Panc1 (cell line): ENCODE measurements at regions not wholly inside any gene's neighbourhood (a gene's known extent, or its start where the extent isn't known, plus 50 kb on each side); places are given as distances from the start of the nearest gene placed in this dataset.

ENCODE experiments used
- ATAC-seq: fragments of 200-7000 bp; cut with Tn5 transposase; 2 replicates; pipeline ENCODE4 v1.9.1; 2020; ENCODE audit warnings: mild to moderate bottlenecking, moderate library complexity
- BruUV-seq: library from RNA; stranded (reverse); fragments of 400-500 nt; replicated peaks from 2 replicates; lab custom pipeline; 2021; lab: Mats Ljungman, UMichigan
- CTCF ChIA-PET: fragments of 300-600 bp; sonication (Branson Sonifier 250); formaldehyde crosslinking; loops from one replicate; lab custom pipeline; 2022; ENCODE audit warnings: antibody characterized with exemption; lab: Charles Lee
- POLR2A ChIA-PET: fragments of 300-600 bp; sonication (Branson Sonifier 250); formaldehyde crosslinking; loops from one replicate; lab custom pipeline; 2022; ENCODE audit warnings: antibody characterized with exemption; lab: Charles Lee
- DNase-seq: peaks from one replicate; pipeline ENCODE4 v3.0.0-alpha.2; 2010; ENCODE audit warnings: low read depth, low spot score
- H3K27ac ChIP-seq: 2 replicates; pipeline ENCODE4 v1.5.1; 2011; ENCODE audit warnings: mild to moderate bottlenecking, low read length, inconsistent platforms
- H3K27me3 ChIP-seq: fragments of 200-500 bp; sonication (Bioruptor generic); 2 replicates; pipeline ENCODE4 v1.6.0; 2014; ENCODE audit warnings: low read length, inconsistent platforms; ENCODE audit not compliant: control insufficient read depth, insufficient read depth
- H3K36me3 ChIP-seq: fragments of 200-500 bp; sonication (Bioruptor generic); 2 replicates; pipeline ENCODE4 v1.5.1; 2014; ENCODE audit warnings: inconsistent platforms, mild to moderate bottlenecking, low read length, moderate library complexity; ENCODE audit not compliant: control insufficient read depth, insufficient read depth
- H3K4me1 ChIP-seq: 2 replicates; pipeline ENCODE4 v1.5.1; 2011; ENCODE audit warnings: inconsistent platforms, mild to moderate bottlenecking, low read length, moderate library complexity; ENCODE audit not compliant: control insufficient read depth, insufficient read depth
- H3K4me3 ChIP-seq, 2 experiments: 2 replicates each; pipeline ENCODE4 v1.5.1; 2011 to 2012; ENCODE audit warnings: low read depth in 2 of 2, low read length in 2 of 2, mild to moderate bottlenecking in 2 of 2, inconsistent platforms in 1 of 2, moderate library complexity in 1 of 2
- H3K9me3 ChIP-seq: fragments of 200-500 bp; sonication (Bioruptor generic); 2 replicates; pipeline ENCODE4 v1.5.1; 2014; ENCODE audit warnings: low read depth, mild to moderate bottlenecking, inconsistent platforms, low read length, moderate library complexity; ENCODE audit not compliant: control insufficient read depth, insufficient read depth
- POLR2AphosphoS5 ChIP-seq: IDR thresholded peaks from 2 replicates; pipeline ENCODE4 v1.6.1; 2012; ENCODE audit warnings: mild to moderate bottlenecking, low read depth, low read length, moderate library complexity
- REST ChIP-seq, 2 experiments: IDR thresholded peaks; 2 replicates each; pipeline ENCODE4 v1.6.1; 2011 to 2012; ENCODE audit warnings: low read depth in 2 of 2, control low read depth in 1 of 2, low read length in 1 of 2, mild to moderate bottlenecking in 1 of 2, moderate library complexity in 1 of 2; ENCODE audit not compliant: insufficient read depth in 1 of 2
- SIN3A ChIP-seq: IDR thresholded peaks from 2 replicates; pipeline ENCODE4 v1.6.1; 2012; ENCODE audit warnings: low read depth, mild to moderate bottlenecking, low read length, moderate library complexity, borderline replicate concordance; ENCODE audit not compliant: insufficient read depth
- TCF7L2 ChIP-seq: IDR thresholded peaks from 2 replicates; pipeline ENCODE4 v1.6.1; 2011; ENCODE audit warnings: mild to moderate bottlenecking, low read depth, low read length, inconsistent platforms
- in situ Hi-C: cut with HindIII; loops from 2 replicates; pipeline ENCODE4 v1.10.0; 2016; ENCODE audit warnings: low sequenced_read_pairs, low pct_unique_long_range_greater_than_20kb
- intact Hi-C: fragments of 100-400 bp; cut with micrococcal nuclease; formaldehyde crosslinking; loops from one replicate; pipeline ENCODE4 v1.10.0; 2022; ENCODE audit not compliant: unreplicated experiment
- TF ChIP-seq, protein P1 (sequence below): fragments of 450-650 bp; IDR thresholded peaks from 2 replicates; pipeline ENCODE4 v1.5.1; 2017; ENCODE audit warnings: mild to moderate bottlenecking

DNA sequence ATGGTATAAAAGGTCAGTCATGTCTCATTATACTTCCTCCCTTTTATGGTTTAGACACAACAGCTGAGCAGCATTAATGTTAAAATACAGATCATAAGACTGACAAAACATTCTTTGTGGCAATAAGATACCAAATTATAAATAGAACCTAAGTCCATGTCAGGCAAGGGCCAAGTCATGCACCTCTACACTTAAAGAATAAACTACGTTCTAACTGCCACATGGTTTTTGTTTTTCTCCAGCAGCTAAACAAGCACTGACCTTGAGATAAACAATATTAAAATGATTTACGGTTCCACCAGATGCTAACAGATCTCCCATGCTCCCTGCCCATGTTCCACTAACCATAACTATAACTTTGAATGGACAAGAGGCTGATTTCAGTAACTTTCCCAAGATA, 368.6 kb upstream of the TFPI start:
- TF ChIP-seq, protein P1, sequence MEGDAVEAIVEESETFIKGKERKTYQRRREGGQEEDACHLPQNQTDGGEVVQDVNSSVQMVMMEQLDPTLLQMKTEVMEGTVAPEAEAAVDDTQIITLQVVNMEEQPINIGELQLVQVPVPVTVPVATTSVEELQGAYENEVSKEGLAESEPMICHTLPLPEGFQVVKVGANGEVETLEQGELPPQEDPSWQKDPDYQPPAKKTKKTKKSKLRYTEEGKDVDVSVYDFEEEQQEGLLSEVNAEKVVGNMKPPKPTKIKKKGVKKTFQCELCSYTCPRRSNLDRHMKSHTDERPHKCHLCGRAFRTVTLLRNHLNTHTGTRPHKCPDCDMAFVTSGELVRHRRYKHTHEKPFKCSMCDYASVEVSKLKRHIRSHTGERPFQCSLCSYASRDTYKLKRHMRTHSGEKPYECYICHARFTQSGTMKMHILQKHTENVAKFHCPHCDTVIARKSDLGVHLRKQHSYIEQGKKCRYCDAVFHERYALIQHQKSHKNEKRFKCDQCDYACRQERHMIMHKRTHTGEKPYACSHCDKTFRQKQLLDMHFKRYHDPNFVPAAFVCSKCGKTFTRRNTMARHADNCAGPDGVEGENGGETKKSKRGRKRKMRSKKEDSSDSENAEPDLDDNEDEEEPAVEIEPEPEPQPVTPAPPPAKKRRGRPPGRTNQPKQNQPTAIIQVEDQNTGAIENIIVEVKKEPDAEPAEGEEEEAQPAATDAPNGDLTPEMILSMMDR, result no peak
- TF ChIP-seq POLR2AphosphoS5, result no peak
- no peak for TF ChIP-seq REST (IDR thresholded peaks at IDR 0.05; ENCODE audit: insufficient read depth in 1 of 2, low read depth in 2 of 2, low read length in 1 of 2)
- ChIA-PET POLR2A (no interaction called here), CTCF (no interaction called here)
- H3K27ac ChIP-seq, result no peak overlapping the region
- no peak overlapping the region for H3K4me3 ChIP-seq
- no TSS peak for BruUV-seq
- H3K9me3 ChIP-seq, result no peaks in the 10 kb centered on the region
- H3K27me3 ChIP-seq, result no peaks in the 10 kb centered on the region
- intact Hi-C loops, result no loop called here
- ATAC-seq (no peak), DNase-seq (no peak)
- H3K4me1 ChIP-seq, result no peaks in the 10 kb centered on the region
- H3K36me3 ChIP-seq, result no peaks in the 10 kb centered on the region
- in situ Hi-C loops, result no loop called here

DNA sequence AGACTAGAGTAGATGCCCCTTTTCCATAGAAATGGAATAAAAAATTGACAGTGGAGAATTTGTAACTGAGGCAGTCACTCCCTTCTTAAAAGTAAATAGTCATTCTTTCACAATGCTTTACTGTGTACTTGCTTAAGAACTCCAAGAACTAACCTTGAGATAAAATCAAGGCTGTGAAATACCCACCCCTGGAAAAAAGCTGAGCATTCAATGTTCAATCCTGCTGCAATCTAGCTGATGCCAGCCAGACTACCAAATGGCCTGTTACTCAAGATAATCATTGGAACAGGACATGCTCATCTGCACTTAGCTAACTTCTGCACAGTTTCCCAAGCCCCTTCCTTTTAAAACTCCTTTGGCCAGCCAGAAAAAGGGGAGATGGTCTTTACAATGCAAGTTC, 367.4 kb upstream of the GULP1 start:
- no TSS peak for BruUV-seq
- in situ Hi-C loops, result no loop called here

More for the DNA sequence above, 367.4 kb upstream of the GULP1 start:
- no peaks in the 10 kb centered on the region for H3K36me3 ChIP-seq
- no peak overlapping the region for H3K4me3 ChIP-seq
- intact Hi-C loops, result no loop called here
- no peaks in the 10 kb centered on the region for H3K9me3 ChIP-seq
- TF ChIP-seq, protein P1, result no peak
- TF ChIP-seq REST (IDR thresholded peaks at IDR 0.05; ENCODE audit: insufficient read depth in 1 of 2, low read depth in 2 of 2, low read length in 1 of 2) (no peak), TCF7L2 (no peak), SIN3A (no peak), POLR2AphosphoS5 (no peak)
- H3K4me1 ChIP-seq, result no peaks in the 10 kb centered on the region
- H3K27ac ChIP-seq, result no peak overlapping the region
- no peaks in the 10 kb centered on the region for H3K27me3 ChIP-seq
- CTCF ChIA-PET, result no interaction called here
- DNase-seq (no peak), ATAC-seq (no peak)
- POLR2A ChIA-PET, result no interaction called here
